Fibroblast of pulmonary artery (primary cell): ENCODE measurements at regions not wholly inside any gene's neighbourhood (a gene's known extent, or its start where the extent isn't known, plus 50 kb on each side); places are given as distances from the start of the nearest gene placed in this dataset.
"Not testable (repeated sequence)": the region's sequence is repeated elsewhere in the genome, so short reads cannot be mapped to it uniquely, and the experiment has no call there.

ENCODE experiments used
- DNase-seq: peaks from one replicate; pipeline ENCODE4 v3.0.0-alpha.2; 2010; ENCODE audit warnings: low read depth
- H3K4me3 ChIP-seq: replicated peaks from 2 replicates; pipeline ENCODE4 v1.5.1; 2011; ENCODE audit warnings: low read depth, mild to moderate bottlenecking, control low read depth, low read length, moderate library complexity
- TF ChIP-seq, protein P1 (sequence below): IDR thresholded peaks from 2 replicates; pipeline ENCODE4 v1.5.1; 2011; ENCODE audit warnings: mild to moderate bottlenecking, control low read depth, low read length, inconsistent platforms; ENCODE audit errors: missing control alignments

DNA sequence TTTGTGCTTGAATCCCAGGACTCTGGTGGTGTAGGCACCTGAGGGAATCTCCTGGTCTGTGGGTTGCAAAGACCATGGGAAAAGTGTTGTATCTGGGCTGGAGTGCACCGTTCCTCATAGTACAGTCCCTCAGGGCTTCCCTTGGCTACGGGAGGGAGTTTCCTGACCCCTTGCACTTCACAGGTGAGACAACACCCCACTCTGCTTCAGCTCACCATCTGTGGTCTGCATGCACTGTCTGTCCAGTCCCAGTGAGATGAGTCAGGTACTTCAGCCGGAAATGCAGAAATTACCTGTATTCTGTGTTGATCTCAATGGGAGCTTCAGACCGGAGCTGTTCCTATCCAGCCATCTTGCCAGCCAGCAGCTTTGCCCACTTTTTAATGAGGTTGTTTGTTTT lies 353.0 kb upstream of the IRS4 start:
- DNase-seq: no peak
- TF ChIP-seq, protein P1, sequence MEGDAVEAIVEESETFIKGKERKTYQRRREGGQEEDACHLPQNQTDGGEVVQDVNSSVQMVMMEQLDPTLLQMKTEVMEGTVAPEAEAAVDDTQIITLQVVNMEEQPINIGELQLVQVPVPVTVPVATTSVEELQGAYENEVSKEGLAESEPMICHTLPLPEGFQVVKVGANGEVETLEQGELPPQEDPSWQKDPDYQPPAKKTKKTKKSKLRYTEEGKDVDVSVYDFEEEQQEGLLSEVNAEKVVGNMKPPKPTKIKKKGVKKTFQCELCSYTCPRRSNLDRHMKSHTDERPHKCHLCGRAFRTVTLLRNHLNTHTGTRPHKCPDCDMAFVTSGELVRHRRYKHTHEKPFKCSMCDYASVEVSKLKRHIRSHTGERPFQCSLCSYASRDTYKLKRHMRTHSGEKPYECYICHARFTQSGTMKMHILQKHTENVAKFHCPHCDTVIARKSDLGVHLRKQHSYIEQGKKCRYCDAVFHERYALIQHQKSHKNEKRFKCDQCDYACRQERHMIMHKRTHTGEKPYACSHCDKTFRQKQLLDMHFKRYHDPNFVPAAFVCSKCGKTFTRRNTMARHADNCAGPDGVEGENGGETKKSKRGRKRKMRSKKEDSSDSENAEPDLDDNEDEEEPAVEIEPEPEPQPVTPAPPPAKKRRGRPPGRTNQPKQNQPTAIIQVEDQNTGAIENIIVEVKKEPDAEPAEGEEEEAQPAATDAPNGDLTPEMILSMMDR: no peak
- H3K4me3 ChIP-seq: no peak overlapping the region

DNA sequence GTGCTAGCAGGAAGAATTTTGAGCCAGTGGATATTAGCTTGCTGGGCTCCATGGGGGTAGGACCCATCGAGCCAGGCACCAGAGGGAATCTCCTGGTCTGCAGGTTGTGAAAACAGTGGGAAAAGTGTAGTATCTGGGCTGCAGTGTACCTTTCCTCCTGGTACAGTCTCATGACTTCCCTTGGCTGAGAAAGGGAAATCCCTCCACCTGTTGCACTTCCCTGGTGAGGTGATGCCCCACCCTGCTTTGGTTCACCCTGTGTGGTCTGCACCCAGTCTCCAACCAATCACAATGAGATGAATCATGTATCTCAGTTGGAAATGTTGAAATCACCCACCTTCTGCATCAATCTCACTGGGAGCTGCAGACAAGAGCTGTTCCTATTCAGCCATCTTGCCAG lies 341.4 kb upstream of the IRS4 start:
- TF ChIP-seq, protein P1: no peak
- H3K4me3 ChIP-seq: no peak overlapping the region
- no peak for DNase-seq

GRCh38 chrX:109054181-109054581 lies 317.8 kb upstream of the IRS4 start:
- peak; percentile 38 for DNase-seq

GRCh38 chrX:109049903-109050302 lies 313.5 kb upstream of the IRS4 start:
- peak; percentile 0 for DNase-seq
- H3K4me3 ChIP-seq: no peak overlapping the region
- TF ChIP-seq, protein P1: peak; percentile 18

More at GRCh38 chrX:109054181-109054581, 317.8 kb upstream of the IRS4 start:
- H3K4me3 ChIP-seq: not testable (repeated sequence)

GRCh38 chrX:109049416-109049815 lies 313.1 kb upstream of the IRS4 start:
- H3K4me3 ChIP-seq: no peak overlapping the region
- TF ChIP-seq, protein P1: no peak
- DNase-seq: no peak

- TF ChIP-seq, protein P1: no peak
- H3K4me3 ChIP-seq: no peak overlapping the region
- DNase-seq: no peak
Observed at GRCh38 chrX:109040057-109040456, 303.7 kb upstream of the IRS4 start.

- H3K4me3 ChIP-seq: no peak overlapping the region
- no peak for DNase-seq
- TF ChIP-seq, protein P1: no peak
Observed at GRCh38 chrX:109036624-109037023, 300.3 kb upstream of the IRS4 start.
